ENCODE measurements at regions not wholly inside any gene's neighbourhood (a gene's known extent, or its start where the extent isn't known, plus 50 kb on each side); places are given as distances from the start of the nearest gene placed in this dataset.
"Not testable (repeated sequence)": the region's sequence is repeated elsewhere in the genome, so short reads cannot be mapped to it uniquely, and the experiment has no call there.

DNA sequence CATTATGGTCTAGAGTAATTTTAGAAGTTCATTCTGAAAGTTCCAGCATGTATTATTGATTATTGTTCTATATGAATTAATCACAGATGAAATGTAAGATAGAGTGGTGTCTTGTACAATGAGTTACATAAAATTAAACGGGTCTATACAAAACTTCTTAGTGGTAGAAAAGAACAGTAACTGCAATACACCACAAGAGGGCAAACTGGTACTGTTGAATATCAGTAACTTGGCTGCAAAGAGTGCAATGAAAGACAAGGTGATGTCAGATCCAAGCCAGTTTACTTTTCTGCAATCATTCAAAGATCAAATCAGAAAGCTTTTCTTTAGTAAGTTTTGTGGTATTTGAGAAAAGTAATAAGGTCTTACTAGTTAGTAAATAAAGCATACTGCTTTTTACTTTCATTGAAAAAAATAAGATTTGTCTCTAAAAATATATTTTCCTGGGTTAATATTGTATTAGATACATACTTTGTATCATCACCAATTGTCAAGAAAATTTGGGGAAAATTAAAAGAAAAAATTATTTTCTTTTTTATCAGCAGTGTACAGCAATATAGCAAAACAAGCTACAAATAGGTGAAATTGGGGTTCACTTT is 66.4 kb upstream of the BTG3 start:
- 0 to 3% (median 2%) methylated on average over 1 of the region's 1 CpG for WGBS, 5 donors
- H3K9me3 ChIP-seq, result no peaks in the 10 kb centered on the region
- no peak overlapping the region for H3K4me3 ChIP-seq
- H3K4me1 ChIP-seq, result no peaks in the 10 kb centered on the region
- H3K27me3 ChIP-seq (replicated peaks in 1 of 7), result no peaks in the 10 kb centered on the region
- H3K27ac ChIP-seq, result no peak overlapping the region
- TF ChIP-seq, protein P1, sequence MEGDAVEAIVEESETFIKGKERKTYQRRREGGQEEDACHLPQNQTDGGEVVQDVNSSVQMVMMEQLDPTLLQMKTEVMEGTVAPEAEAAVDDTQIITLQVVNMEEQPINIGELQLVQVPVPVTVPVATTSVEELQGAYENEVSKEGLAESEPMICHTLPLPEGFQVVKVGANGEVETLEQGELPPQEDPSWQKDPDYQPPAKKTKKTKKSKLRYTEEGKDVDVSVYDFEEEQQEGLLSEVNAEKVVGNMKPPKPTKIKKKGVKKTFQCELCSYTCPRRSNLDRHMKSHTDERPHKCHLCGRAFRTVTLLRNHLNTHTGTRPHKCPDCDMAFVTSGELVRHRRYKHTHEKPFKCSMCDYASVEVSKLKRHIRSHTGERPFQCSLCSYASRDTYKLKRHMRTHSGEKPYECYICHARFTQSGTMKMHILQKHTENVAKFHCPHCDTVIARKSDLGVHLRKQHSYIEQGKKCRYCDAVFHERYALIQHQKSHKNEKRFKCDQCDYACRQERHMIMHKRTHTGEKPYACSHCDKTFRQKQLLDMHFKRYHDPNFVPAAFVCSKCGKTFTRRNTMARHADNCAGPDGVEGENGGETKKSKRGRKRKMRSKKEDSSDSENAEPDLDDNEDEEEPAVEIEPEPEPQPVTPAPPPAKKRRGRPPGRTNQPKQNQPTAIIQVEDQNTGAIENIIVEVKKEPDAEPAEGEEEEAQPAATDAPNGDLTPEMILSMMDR (IDR thresholded peaks at IDR 0.05 in 8 of 11, conservative IDR thresholded peaks at IDR 0.05 in 3 of 11), result peak; percentile 63 to 86 (median 79)
- no peak for TF ChIP-seq POLR2AphosphoS5 (IDR thresholded peaks at IDR 0.05)
- intact Hi-C loops (cut with DNase I; ENCODE audit: low total_unique reads), result no loop called here
- no peaks in the 10 kb centered on the region for H3K36me3 ChIP-seq
- no peak for DNase-seq

DNA sequence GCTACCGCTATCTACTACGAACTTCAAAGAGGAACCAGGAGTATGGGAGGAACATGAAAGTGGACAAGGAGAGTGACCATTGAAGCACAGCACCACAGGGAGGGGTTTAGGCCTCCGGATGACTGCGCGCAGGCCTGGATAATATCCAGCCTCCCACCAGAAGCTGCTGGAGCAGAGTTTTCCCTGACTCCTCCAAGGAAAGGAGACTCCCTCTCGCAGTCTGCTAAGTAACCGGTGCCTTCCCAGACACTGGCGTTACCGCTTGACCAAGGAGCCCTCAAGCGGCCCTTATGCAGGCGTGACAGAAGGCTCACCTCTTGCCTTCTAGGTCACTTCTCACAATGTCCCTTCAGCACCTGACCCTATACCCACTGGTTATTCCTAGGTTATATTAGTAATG is 64.2 kb upstream of the BTG3 start:
- H3K27ac ChIP-seq; intact Hi-C loops (cut with DNase I; ENCODE audit: low total_unique reads); H3K4me3 ChIP-seq; H3K4me1 ChIP-seq; H3K36me3 ChIP-seq; H3K9me3 ChIP-seq; H3K27me3 ChIP-seq (replicated peaks in 1 of 7); DNase-seq: not testable (repeated sequence)
- WGBS, 5 donors, result 73 to 87% (median 82%) methylated on average over 11 of the region's 11 CpGs

DNA sequence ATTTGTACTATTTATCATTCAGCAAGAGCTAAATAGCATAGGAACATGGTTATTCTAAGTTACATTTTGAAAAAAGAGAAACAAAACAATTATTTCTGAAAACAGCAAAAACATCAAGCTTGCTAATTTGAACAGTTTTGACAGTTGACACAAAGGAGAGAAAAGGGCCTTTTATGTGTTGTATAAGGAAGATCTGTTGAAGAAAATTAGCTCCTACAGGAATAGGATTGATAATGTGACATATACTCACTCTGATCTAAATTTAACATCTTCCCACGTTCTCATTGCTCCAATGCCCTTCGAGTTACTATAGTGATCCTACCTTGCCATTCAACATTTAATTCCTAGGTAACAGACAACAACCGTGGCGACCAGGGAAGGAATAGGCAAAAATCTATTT is 61.4 kb upstream of the BTG3 start:
- DNase-seq, result no peak
- intact Hi-C loops (cut with DNase I; ENCODE audit: low total_unique reads), result no loop called here
- Histone ChIP-seq H3K4me1 (no peaks in the 10 kb centered on the region), H3K4me3 (no peak overlapping the region), H3K27me3 (replicated peaks in 1 of 7) (no peaks in the 10 kb centered on the region), H3K9me3 (no peaks in the 10 kb centered on the region), H3K27ac (no peak overlapping the region), H3K36me3 (no peaks in the 10 kb centered on the region)
- whole genome bisulfite sequencing, 5 donors, result 74 to 83% (median 83%) methylated on average over 4 of the region's 4 CpGs
- no peak for TF ChIP-seq POLR2A (IDR thresholded peaks at IDR 0.05)
- TF ChIP-seq, protein P1 (IDR thresholded peaks at IDR 0.05 in 8 of 11, conservative IDR thresholded peaks at IDR 0.05 in 3 of 11), result no peak
- TF ChIP-seq POLR2AphosphoS5 (IDR thresholded peaks at IDR 0.05), result no peak

DNA sequence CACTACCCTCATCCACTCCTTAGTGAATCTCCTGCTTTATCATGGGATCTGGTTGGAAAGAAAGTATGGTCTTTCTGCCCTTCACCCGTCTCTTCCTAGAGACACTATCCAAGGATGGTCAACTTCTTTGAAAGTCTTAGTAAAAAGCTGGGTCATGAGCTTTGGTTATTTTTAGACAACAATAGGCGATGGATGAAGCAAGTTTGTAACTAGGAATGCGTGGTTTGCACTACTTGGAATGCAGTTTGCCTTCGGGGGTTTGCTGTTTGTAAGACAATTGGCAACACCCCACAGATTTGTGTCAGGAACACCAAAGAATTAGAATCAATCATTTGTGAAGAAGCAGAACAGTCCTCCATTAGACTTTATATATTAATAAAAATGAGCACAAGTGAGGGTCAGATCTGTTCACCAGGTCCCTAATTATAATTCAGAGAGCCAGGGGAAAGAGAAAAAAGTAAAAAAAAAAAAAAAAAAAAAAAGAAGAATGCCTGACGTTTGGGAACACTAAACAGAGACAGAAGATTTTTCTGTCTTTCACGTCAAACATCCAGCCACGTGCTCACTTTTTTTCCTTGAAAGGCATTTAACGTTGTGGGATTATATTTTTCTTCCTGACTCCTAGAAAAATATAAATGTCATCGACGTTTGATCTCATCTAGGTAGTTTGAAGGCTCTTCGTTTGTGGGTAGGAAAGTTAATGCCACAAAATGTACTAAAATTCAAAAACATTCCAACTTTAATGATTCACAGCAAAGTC is 60.7 kb upstream of the BTG3 start:
- no peaks in the 10 kb centered on the region for H3K4me1 ChIP-seq
- no peaks in the 10 kb centered on the region for H3K9me3 ChIP-seq
- intact Hi-C loops (cut with DNase I; ENCODE audit: low total_unique reads), result no loop called here
- H3K4me3 ChIP-seq, result no peak overlapping the region
- no peak overlapping the region for H3K27ac ChIP-seq
- DNase-seq, result no peak
- WGBS, 5 donors, result 57 to 73% (median 60%) methylated on average over 11 of the region's 11 CpGs
- TF ChIP-seq POLR2A (IDR thresholded peaks at IDR 0.05) (no peak), POLR2AphosphoS5 (IDR thresholded peaks at IDR 0.05) (no peak)
- TF ChIP-seq, protein P1 (IDR thresholded peaks at IDR 0.05 in 8 of 11, conservative IDR thresholded peaks at IDR 0.05 in 3 of 11), result no peak
- no peaks in the 10 kb centered on the region for H3K27me3 ChIP-seq (replicated peaks in 1 of 7)
- no peaks in the 10 kb centered on the region for H3K36me3 ChIP-seq

Measured in spleen (tissue), 11 donors.